K562 (cell line): ENCODE measurements at regions not wholly inside any gene's neighbourhood (a gene's known extent, or its start where the extent isn't known, plus 50 kb on each side); places are given as distances from the start of the nearest gene placed in this dataset.

ENCODE experiments used
- ATAC-seq: fragments of 200-7000 bp; cut with Tn5 transposase; 3 replicates; pipeline ENCODE4 v1.9.1; 2020; ENCODE audit warnings: moderate library complexity
- BruUV-seq: library from RNA; stranded (reverse); fragments of 400-500 nt; replicated peaks from 2 replicates; lab custom pipeline; 2021; lab: Mats Ljungman, UMichigan
- CTCF ChIA-PET: fragments of 300-600 bp; formaldehyde crosslinking; extraction: SDS; loops from one replicate; lab custom pipeline; 2021; ENCODE audit warnings: low intra/inter-chr PET ratio; lab: Yijun Ruan, JAX
- POLR2A ChIA-PET: fragments of 300-600, 350-650 bp; sonication (Branson Sonifier 250); formaldehyde crosslinking; extraction: SDS; loops from one replicate; lab custom pipeline; 2021; ENCODE audit warnings: antibody characterized with exemption, inconsistent platforms; lab: Yijun Ruan, JAX
- DNase-seq, 4 experiments: peaks; one replicate each; pipeline versions ENCODE4 v3.0.0 to v3.0.0-alpha.2; 2011 to 2018; ENCODE audit warnings: low spot score in 3 of 4, mixed read lengths in 3 of 4; ENCODE audit errors: extremely low read depth in 1 of 4
- FAIRE-seq: peaks from 2 replicates; lab custom pipeline; 2011; peaks lifted over from hg19 to GRCh38; lab: Jason Lieb, UNC
- H2AFZ ChIP-seq: 2 replicates; pipeline ENCODE4 v1.6.0; 2011; ENCODE audit warnings: low read depth, low read length, control low read depth, inconsistent platforms
- H3K27ac ChIP-seq: fragments of 200-600 bp; 3 replicates; pipeline ENCODE4 v1.8.0; 2011; ENCODE audit warnings: low read depth, mild to moderate bottlenecking, control low read depth, inconsistent platforms, low read length, moderate library complexity, mixed read lengths; ENCODE audit errors: extremely low read depth
- H3K27me3 ChIP-seq, 2 experiments: fragments of 300-600 bp in 1 of 2; 2 replicates in 1 of 2; 3 replicates in 1 of 2; pipeline versions ENCODE4 v1.6.0 to v1.8.0; 2011; ENCODE audit warnings: inconsistent platforms in 2 of 2, low read length in 2 of 2, mild to moderate bottlenecking in 1 of 2, mixed read lengths in 1 of 2, moderate library complexity in 1 of 2; ENCODE audit not compliant: control insufficient read depth in 2 of 2, insufficient read depth in 2 of 2
- H3K36me3 ChIP-seq: fragments of 300-600 bp; 3 replicates; pipeline ENCODE4 v1.8.0; 2011; ENCODE audit warnings: mild to moderate bottlenecking, low read length, inconsistent platforms; ENCODE audit not compliant: control insufficient read depth, insufficient read depth
- H3K4me1 ChIP-seq, 2 experiments: fragments of 200-600 bp in 1 of 2; replicated peaks in 1 of 2; 2 replicates in 1 of 2; 3 replicates in 1 of 2; pipeline versions ENCODE4 v1.5.1 to v1.8.0; 2011; ENCODE audit warnings: inconsistent platforms in 2 of 2, low read length in 2 of 2, mild to moderate bottlenecking in 1 of 2, mixed read lengths in 1 of 2, moderate library complexity in 1 of 2; ENCODE audit not compliant: control insufficient read depth in 2 of 2, insufficient read depth in 2 of 2
- H3K4me2 ChIP-seq: 2 replicates; pipeline ENCODE4 v1.6.1; 2011; ENCODE audit warnings: low read length, control low read depth, inconsistent platforms, mixed read lengths; ENCODE audit not compliant: insufficient read depth
- H3K4me3 ChIP-seq: fragments of 200-600 bp; sonication (generic), shearing (Covaris generic); 2 replicates; pipeline ENCODE4 v1.5.1; 2016; ENCODE audit warnings: control low read depth, inconsistent platforms
- H3K79me2 ChIP-seq: fragments of 200-600 bp; 3 replicates; pipeline ENCODE4 v1.8.0; 2011; ENCODE audit warnings: low read length, inconsistent platforms; ENCODE audit not compliant: control insufficient read depth, insufficient read depth
- H3K9ac ChIP-seq, 2 experiments: 2 replicates each; pipeline versions ENCODE4 v1.6.0 to v1.6.1; 2011; ENCODE audit warnings: low read depth in 2 of 2, low read length in 2 of 2, control low read depth in 1 of 2, inconsistent platforms in 1 of 2, mild to moderate bottlenecking in 1 of 2, mixed read lengths in 1 of 2; ENCODE audit not compliant: insufficient read depth in 1 of 2
- H3K9me1 ChIP-seq: one replicate; pipeline ENCODE4 v1.6.0; 2011; ENCODE audit warnings: inconsistent platforms, mild to moderate bottlenecking, low read length, moderate library complexity; ENCODE audit not compliant: control insufficient read depth, insufficient read depth
- H3K9me3 ChIP-seq: replicated peaks from 2 replicates; pipeline ENCODE4 v1.5.1; 2011; ENCODE audit warnings: low read depth, low read length, inconsistent platforms; ENCODE audit not compliant: control insufficient read depth, insufficient read depth
- H4K20me1 ChIP-seq: replicated peaks from 2 replicates; pipeline ENCODE4 v1.6.1; 2011; ENCODE audit warnings: low read length, inconsistent platforms, mixed read lengths; ENCODE audit not compliant: control insufficient read depth, insufficient read depth
- CHD2 ChIP-seq: IDR thresholded peaks from 2 replicates; pipeline ENCODE4 v1.6.1; 2011; ENCODE audit warnings: low read depth, low read length
- ERF ChIP-seq: fragments of 450-650 bp; formaldehyde crosslinking; IDR thresholded peaks from 2 replicates; pipeline ENCODE4 v1.4.0; 2020; ENCODE audit warnings: mild to moderate bottlenecking, mixed read lengths
- FIP1L1 ChIP-seq: fragments of 200-400 bp; formaldehyde crosslinking; IDR thresholded peaks from 2 replicates; pipeline ENCODE4 v1.6.1; 2018; ENCODE audit warnings: mild to moderate bottlenecking, low read depth, low read length; ENCODE audit not compliant: poor library complexity, severe bottlenecking
- KLF13 ChIP-seq: fragments of 450-650 bp; IDR thresholded peaks from 2 replicates; pipeline ENCODE4 v1.6.1; 2016; ENCODE audit warnings: missing genetic modification characterization, low read depth, mild to moderate bottlenecking, missing compliant biosample characterization, moderate library complexity, borderline replicate concordance
- MAFF ChIP-seq: IDR thresholded peaks from 2 replicates; pipeline ENCODE4 v1.6.1; 2012; ENCODE audit warnings: low read length, improper control_type of control experiment
- MYNN ChIP-seq, 2 experiments: sonication (generic); formaldehyde crosslinking in 1 of 2; IDR thresholded peaks; 2 replicates each; pipeline versions ENCODE4 v1.5.0 to v1.6.1; 2016 to 2020; ENCODE audit warnings: antibody characterized with exemption in 1 of 2, missing genetic modification reagents in 1 of 2
- NCOA1 ChIP-seq: fragments of 450-650 bp; IDR thresholded peaks from 2 replicates; pipeline ENCODE4 v1.6.1; 2016; ENCODE audit warnings: low read depth
- NUFIP1 ChIP-seq: fragments of 450-650 bp; IDR thresholded peaks from 2 replicates; pipeline ENCODE4 v1.6.1; 2018; ENCODE audit not compliant: partially characterized antibody
- PPARD ChIP-seq: fragments of 250-450 bp; sonication (Bioruptor Pico); IDR thresholded peaks from 2 replicates; pipeline ENCODE4 v1.8.0; 2022; ENCODE audit warnings: inconsistent platforms, mild to moderate bottlenecking, moderate library complexity
- RAD51 ChIP-seq: fragments of 450-650 bp; IDR thresholded peaks from 2 replicates; pipeline ENCODE4 v1.7.1; 2016; ENCODE audit warnings: low read depth, mild to moderate bottlenecking, borderline replicate concordance
- SIN3A ChIP-seq, 2 experiments: fragments of 150-350 bp in 1 of 2; IDR thresholded peaks; 2 replicates each; pipeline ENCODE4 v1.6.1; 2011 to 2016; ENCODE audit warnings: borderline replicate concordance in 2 of 2, low read depth in 2 of 2, low read length in 2 of 2, mild to moderate bottlenecking in 2 of 2, moderate library complexity in 2 of 2; ENCODE audit not compliant: control insufficient read depth in 1 of 2
- SIRT6 ChIP-seq: IDR thresholded peaks from one replicate; pipeline ENCODE4 v1.6.1; 2012; ENCODE audit warnings: low read depth, mild to moderate bottlenecking, control low read depth, inconsistent platforms, low read length, moderate library complexity
- SREBF2 ChIP-seq: sonication (generic); formaldehyde crosslinking; IDR thresholded peaks from 2 replicates; pipeline ENCODE4 v1.4.0; 2020; ENCODE audit warnings: mild to moderate bottlenecking, missing genetic modification reagents
- SRSF1 ChIP-seq: fragments of 200-400 bp; formaldehyde crosslinking; IDR thresholded peaks from 2 replicates; pipeline ENCODE4 v1.6.1; 2017; ENCODE audit warnings: mild to moderate bottlenecking, low read depth, low read length, moderate library complexity
- ZEB2 ChIP-seq: fragments of 450-650 bp; IDR thresholded peaks from 2 replicates; pipeline ENCODE4 v1.6.1; 2016
- ZNF445 ChIP-seq: fragments of 250-450 bp; sonication (Bioruptor Pico); IDR thresholded peaks from 2 replicates; pipeline ENCODE4 v1.4.0; 2020; ENCODE audit warnings: low read depth, mild to moderate bottlenecking, moderate library complexity
- WGBS: fragments of 100-300 bp; shearing (Covaris generic); methylation state at CpG from one replicate; pipeline ENCODE4 v1.1.6; 2016; ENCODE audit warnings: low coverage, mixed read lengths; ENCODE audit not compliant: insufficient coverage; ENCODE audit errors: missing lambda C conversion rate; 5-methylcytosine and 5-hydroxymethylcytosine counted together
- in situ Hi-C: fragments of 300-500 bp; cut with MboI; formaldehyde crosslinking; loops from 4 replicates; pipeline ENCODE4 v1.15.0; 2018; ENCODE audit warnings: inconsistent platforms, mixed read lengths
- intact Hi-C: fragments of 100-400 bp; cut with micrococcal nuclease; formaldehyde crosslinking; loops from 2 replicates; pipeline ENCODE4 v1.14.2; 2022
- TF ChIP-seq, protein P1 (sequence below): fragments of 200-800 bp; sonication (Bioruptor generic); IDR thresholded peaks from 2 replicates; pipeline ENCODE4 v1.6.1; 2017; ENCODE audit warnings: missing genetic modification characterization, missing compliant biosample characterization
- TF ChIP-seq, protein P2 (sequence below), 3 experiments: IDR thresholded peaks in 2 of 3; conservative IDR thresholded peaks in 1 of 3; 2 replicates each; pipeline ENCODE4 v1.5.1; 2011 to 2012; ENCODE audit warnings: low read length in 3 of 3, mild to moderate bottlenecking in 3 of 3, control low read depth in 2 of 3, improper control_type of control experiment in 1 of 3, inconsistent platforms in 1 of 3, low read depth in 1 of 3, mixed read lengths in 1 of 3, moderate library complexity in 1 of 3; ENCODE audit not compliant: insufficient read depth in 2 of 3
- TF ChIP-seq, protein P3 (sequence below): fragments of 250-450 bp; sonication (Bioruptor Pico); IDR thresholded peaks from 2 replicates; pipeline ENCODE4 v1.5.0; 2022; ENCODE audit warnings: mild to moderate bottlenecking

DNA sequence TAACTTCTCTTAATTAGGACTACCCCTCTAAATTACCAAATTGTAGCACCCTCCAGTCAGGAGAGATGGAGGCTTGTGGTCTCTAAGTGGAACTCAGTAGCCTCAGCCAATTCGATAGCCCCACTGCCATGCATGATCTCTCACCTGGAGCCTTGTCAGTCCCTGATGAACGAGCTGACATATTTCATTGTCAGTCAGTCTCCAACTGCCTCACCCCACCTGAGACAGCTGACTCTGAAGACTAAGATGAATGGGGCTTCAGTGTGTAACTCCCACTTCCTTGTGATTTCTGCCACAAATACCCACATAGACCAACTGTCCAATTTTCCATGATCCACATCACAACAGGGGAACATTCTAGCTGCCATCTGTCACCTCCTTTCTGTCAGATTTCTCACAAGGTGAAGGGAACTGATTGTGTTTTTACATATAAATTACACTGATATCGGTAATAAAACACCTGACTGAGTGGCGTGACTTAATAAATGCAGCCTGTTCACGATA, 206.5 kb downstream of the FAM181B start:
- FAIRE-seq (no peak), DNase-seq (no peak), ATAC-seq (no peak)
- Histone ChIP-seq H3K9me3 (no peaks in the 10 kb centered on the region; the same call in 1 of the 2 replicates), H3K27me3 (no peaks in the 10 kb centered on the region), H3K9ac (no peak overlapping the region), H3K36me3 (no peaks in the 10 kb centered on the region), H4K20me1 (no peaks in the 10 kb centered on the region), H3K79me2 (no peaks in the 10 kb centered on the region), H2AFZ (no peak overlapping the region), H3K27ac (no peak overlapping the region), H3K4me3 (no peak overlapping the region), H3K4me1 (no peaks in the 10 kb centered on the region), H3K4me2 (no peak overlapping the region), H3K9me1 (no peaks in the 10 kb centered on the region)
- no TSS peak for BruUV-seq
- CTCF ChIA-PET: no interaction called here
- in situ Hi-C loops (no loop called here), intact Hi-C loops (no loop called here)
- WGBS: 4% methylated on average over 5 of the region's 5 CpGs
- POLR2A ChIA-PET: no interaction called here
- TF ChIP-seq RAD51 (no peak), ZEB2 (no peak), MYNN (IDR thresholded peaks at IDR 0.05) (no peak), MYNN (CRISPR knock-in tag; IDR thresholded peaks at IDR 0.05) (no peak), ERF (CRISPR knock-in tag) (no peak), SRSF1 (no peak), NCOA1 (no peak), KLF13 (tag) (no peak), SIRT6 (no peak), NUFIP1 (no peak), MAFF (no peak), CHD2 (no peak), SREBF2 (CRISPR knock-in tag) (no peak), ZNF445 (no peak), SIN3A (IDR thresholded peaks at IDR 0.05; ENCODE audit: borderline replicate concordance in 2 of 2, control insufficient read depth in 1 of 2, low read depth in 2 of 2, low read length in 2 of 2) (no peak), PPARD (no peak), FIP1L1 (no peak)
- TF ChIP-seq, protein P1, sequence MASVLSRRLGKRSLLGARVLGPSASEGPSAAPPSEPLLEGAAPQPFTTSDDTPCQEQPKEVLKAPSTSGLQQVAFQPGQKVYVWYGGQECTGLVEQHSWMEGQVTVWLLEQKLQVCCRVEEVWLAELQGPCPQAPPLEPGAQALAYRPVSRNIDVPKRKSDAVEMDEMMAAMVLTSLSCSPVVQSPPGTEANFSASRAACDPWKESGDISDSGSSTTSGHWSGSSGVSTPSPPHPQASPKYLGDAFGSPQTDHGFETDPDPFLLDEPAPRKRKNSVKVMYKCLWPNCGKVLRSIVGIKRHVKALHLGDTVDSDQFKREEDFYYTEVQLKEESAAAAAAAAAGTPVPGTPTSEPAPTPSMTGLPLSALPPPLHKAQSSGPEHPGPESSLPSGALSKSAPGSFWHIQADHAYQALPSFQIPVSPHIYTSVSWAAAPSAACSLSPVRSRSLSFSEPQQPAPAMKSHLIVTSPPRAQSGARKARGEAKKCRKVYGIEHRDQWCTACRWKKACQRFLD (CRISPR knock-in tag): no peak
- TF ChIP-seq, protein P2, sequence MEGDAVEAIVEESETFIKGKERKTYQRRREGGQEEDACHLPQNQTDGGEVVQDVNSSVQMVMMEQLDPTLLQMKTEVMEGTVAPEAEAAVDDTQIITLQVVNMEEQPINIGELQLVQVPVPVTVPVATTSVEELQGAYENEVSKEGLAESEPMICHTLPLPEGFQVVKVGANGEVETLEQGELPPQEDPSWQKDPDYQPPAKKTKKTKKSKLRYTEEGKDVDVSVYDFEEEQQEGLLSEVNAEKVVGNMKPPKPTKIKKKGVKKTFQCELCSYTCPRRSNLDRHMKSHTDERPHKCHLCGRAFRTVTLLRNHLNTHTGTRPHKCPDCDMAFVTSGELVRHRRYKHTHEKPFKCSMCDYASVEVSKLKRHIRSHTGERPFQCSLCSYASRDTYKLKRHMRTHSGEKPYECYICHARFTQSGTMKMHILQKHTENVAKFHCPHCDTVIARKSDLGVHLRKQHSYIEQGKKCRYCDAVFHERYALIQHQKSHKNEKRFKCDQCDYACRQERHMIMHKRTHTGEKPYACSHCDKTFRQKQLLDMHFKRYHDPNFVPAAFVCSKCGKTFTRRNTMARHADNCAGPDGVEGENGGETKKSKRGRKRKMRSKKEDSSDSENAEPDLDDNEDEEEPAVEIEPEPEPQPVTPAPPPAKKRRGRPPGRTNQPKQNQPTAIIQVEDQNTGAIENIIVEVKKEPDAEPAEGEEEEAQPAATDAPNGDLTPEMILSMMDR (IDR thresholded peaks at IDR 0.05 in 2 of 3, conservative IDR thresholded peaks at IDR 0.05 in 1 of 3; ENCODE audit: insufficient read depth in 2 of 3, low read depth in 1 of 3, low read length in 3 of 3): no peak
- TF ChIP-seq, protein P3, sequence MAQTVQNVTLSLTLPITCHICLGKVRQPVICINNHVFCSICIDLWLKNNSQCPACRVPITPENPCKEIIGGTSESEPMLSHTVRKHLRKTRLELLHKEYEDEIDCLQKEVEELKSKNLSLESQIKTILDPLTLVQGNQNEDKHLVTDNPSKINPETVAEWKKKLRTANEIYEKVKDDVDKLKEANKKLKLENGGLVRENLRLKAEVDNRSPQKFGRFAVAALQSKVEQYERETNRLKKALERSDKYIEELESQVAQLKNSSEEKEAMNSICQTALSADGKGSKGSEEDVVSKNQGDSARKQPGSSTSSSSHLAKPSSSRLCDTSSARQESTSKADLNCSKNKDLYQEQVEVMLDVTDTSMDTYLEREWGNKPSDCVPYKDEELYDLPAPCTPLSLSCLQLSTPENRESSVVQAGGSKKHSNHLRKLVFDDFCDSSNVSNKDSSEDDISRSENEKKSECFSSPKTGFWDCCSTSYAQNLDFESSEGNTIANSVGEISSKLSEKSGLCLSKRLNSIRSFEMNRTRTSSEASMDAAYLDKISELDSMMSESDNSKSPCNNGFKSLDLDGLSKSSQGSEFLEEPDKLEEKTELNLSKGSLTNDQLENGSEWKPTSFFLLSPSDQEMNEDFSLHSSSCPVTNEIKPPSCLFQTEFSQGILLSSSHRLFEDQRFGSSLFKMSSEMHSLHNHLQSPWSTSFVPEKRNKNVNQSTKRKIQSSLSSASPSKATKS: no peak
